ENCODE measurements at regions not wholly inside any gene's neighbourhood (a gene's known extent, or its start where the extent isn't known, plus 50 kb on each side); places are given as distances from the start of the nearest gene placed in this dataset.

DNA sequence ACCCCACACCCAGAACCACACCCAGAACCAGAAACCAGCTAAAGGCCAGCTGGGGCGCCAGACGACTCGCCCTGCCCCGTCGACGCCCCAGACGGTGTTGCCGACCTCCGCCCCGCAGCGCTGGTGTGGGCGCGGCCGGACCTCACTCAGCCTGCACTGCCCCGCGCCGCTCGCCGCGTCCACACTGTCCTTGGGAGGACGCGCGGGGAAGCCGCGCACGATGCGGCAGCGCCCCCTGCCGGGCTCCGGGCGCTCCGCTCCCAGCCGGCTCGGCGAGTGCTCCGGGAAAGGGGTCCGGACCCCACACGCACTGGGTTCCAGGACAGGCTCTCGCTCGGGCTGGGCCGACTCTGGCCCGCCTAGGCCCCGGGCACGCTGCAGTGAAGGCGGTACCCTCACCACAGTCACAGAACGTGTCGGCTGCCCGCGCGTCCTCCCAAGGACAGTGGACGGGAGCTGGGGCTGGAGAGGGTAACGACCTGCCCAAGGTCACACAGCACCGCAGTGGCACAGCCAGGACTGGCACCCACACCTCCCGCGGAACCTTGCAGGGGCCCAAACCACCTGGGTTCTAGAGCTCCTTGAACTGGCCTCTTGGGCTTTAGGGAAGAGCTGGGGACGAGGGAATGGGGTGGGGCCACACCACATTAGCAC is 90.2 kb downstream of the DMRTA2 start:
- Mint-ChIP-seq H3K4me1 (ENCODE audit: low read depth in 2 of 2) (peaks cover 4 to 7% of the 10 kb centered on the region in 2 donors), H3K9me3 (no peaks in the 10 kb centered on the region), H3K36me3 (ENCODE audit: insufficient read depth) (no peaks in the 10 kb centered on the region), H3K27me3 (peaks cover 49 to 59% of the 10 kb centered on the region in 2 donors), H3K4me3 (peak overlapping the region; percentile 58 to 70), H3K27ac (no peak overlapping the region)
- peak; percentile 17 to 37 (median 31) for DNase-seq
- ATAC-seq (replicated peaks), result peak; percentile 81

DNA sequence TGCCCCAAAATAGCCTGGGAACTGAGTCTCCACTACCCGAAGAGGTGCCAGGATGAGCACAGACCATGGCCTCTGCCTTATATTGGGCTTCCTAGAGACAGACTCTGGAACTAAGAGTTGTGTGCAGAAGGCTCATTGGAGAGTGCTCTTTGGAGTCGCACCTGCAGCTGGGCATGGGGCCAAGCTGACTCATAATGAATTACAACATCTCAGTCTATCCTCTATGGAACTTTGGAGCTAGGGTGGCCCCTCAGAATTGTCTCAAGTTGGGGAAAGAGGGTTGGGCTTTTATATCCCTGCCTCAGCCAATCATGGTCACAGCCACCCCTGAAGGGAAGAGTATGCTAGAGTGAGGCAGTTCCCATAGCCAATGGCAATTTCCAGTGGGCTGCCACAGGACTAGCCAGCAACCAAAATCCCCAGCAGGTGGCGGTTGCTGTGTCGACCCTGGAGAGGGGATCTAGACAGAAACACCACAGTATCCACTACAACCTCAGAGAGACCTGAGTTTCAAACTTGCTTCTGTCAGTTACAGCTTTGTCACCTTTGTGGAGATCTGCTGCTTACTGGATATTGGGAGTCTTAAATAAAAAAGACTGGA is 93.8 kb downstream of the DMRTA2 start:
- ATAC-seq (replicated peaks) (no peak), DNase-seq (no peak)
- no peak overlapping the region for H3K4me3 Mint-ChIP-seq
- no peaks in the 10 kb centered on the region for H3K36me3 Mint-ChIP-seq (ENCODE audit: insufficient read depth)
- H3K27me3 Mint-ChIP-seq, result peaks cover 30 to 43% of the 10 kb centered on the region in 2 donors
- peaks cover 4 to 7% of the 10 kb centered on the region in 2 donors for H3K4me1 Mint-ChIP-seq (ENCODE audit: low read depth in 2 of 2)
- no peaks in the 10 kb centered on the region for H3K9me3 Mint-ChIP-seq
- H3K27ac Mint-ChIP-seq, result no peak overlapping the region

- no peaks in the 10 kb centered on the region for H3K9me3 Mint-ChIP-seq
- no peak overlapping the region for H3K4me3 Mint-ChIP-seq
- no peaks in the 10 kb centered on the region for H3K36me3 Mint-ChIP-seq (ENCODE audit: insufficient read depth)
- no peak overlapping the region for H3K27ac Mint-ChIP-seq
- ATAC-seq (replicated peaks), result no peak
- no peak for DNase-seq
- H3K27me3 Mint-ChIP-seq, result peaks cover 39 to 43% of the 10 kb centered on the region in 2 donors
- H3K4me1 Mint-ChIP-seq (ENCODE audit: low read depth in 2 of 2), result peaks cover 3 to 4% of the 10 kb centered on the region in 2 donors
These were observed 94.7 kb downstream of the DMRTA2 start for GRCh38 chr1:50328552-50328951.

GRCh38 chr1:50326026-50326425 is 97.2 kb downstream of the DMRTA2 start:
- H3K27ac Mint-ChIP-seq, result no peak overlapping the region
- peaks cover 28 to 51% of the 10 kb centered on the region in 2 donors for H3K27me3 Mint-ChIP-seq
- no peak for ATAC-seq (replicated peaks)
- no peaks in the 10 kb centered on the region for H3K9me3 Mint-ChIP-seq
- DNase-seq, result no peak
- H3K4me1 Mint-ChIP-seq (ENCODE audit: low read depth in 2 of 2), result no peaks in the 10 kb centered on the region
- peaks cover 4% of the 10 kb centered on the region for H3K36me3 Mint-ChIP-seq (ENCODE audit: insufficient read depth)
- no peak overlapping the region for H3K4me3 Mint-ChIP-seq

DNA sequence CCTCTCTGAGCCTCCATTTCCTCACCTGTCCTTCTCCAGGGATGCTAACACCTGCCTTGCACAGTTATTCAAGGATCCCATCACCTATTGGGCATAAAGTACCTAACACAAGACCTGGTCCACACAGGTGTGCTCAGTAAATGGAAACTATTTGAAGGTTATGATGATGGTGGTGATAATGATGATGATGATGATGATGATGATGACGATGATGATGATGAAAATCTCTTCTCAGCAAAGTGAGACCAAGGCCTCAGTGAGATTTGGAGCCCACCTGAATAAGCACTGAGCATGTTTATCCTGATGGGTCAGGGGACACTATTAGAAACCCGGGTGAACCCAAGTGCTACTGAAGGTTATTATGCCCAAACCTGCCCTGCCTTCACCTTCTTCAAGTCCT is 100.7 kb downstream of the DMRTA2 start:
- DNase-seq (no peak), ATAC-seq (replicated peaks) (no peak)
- peaks cover 4% of the 10 kb centered on the region for H3K36me3 Mint-ChIP-seq (ENCODE audit: insufficient read depth)
- H3K4me1 Mint-ChIP-seq (ENCODE audit: low read depth in 2 of 2), result no peaks in the 10 kb centered on the region
- peaks cover 27 to 65% of the 10 kb centered on the region in 2 donors for H3K27me3 Mint-ChIP-seq
- no peak overlapping the region for H3K27ac Mint-ChIP-seq
- H3K4me3 Mint-ChIP-seq, result no peak overlapping the region
- H3K9me3 Mint-ChIP-seq, result no peaks in the 10 kb centered on the region

- Mint-ChIP-seq H3K27me3 (peaks cover 17 to 61% of the 10 kb centered on the region in 2 donors), H3K27ac (no peak overlapping the region), H3K4me1 (ENCODE audit: low read depth in 2 of 2) (no peaks in the 10 kb centered on the region), H3K36me3 (ENCODE audit: insufficient read depth) (peaks cover 3% of the 10 kb centered on the region), H3K4me3 (no peak overlapping the region), H3K9me3 (no peaks in the 10 kb centered on the region)
- no peak for ATAC-seq (replicated peaks)
- no peak for DNase-seq
These were observed 104.8 kb downstream of the DMRTA2 start for GRCh38 chr1:50318428-50318827.

GRCh38 chr1:50308878-50309277 is 114.4 kb downstream of the DMRTA2 start:
- Mint-ChIP-seq H3K9me3 (peaks cover 0 to 2% of the 10 kb centered on the region in 2 donors), H3K27ac (no peak overlapping the region), H3K27me3 (peaks cover 19 to 39% of the 10 kb centered on the region in 2 donors), H3K36me3 (ENCODE audit: insufficient read depth) (no peaks in the 10 kb centered on the region), H3K4me1 (ENCODE audit: low read depth in 2 of 2) (no peaks in the 10 kb centered on the region), H3K4me3 (no peak overlapping the region)
- DNase-seq (no peak), ATAC-seq (replicated peaks) (no peak)

GRCh38 chr1:50305808-50306207 is 117.4 kb downstream of the DMRTA2 start:
- H3K9me3 Mint-ChIP-seq, result peaks cover 0 to 2% of the 10 kb centered on the region in 2 donors
- no peak for ATAC-seq (replicated peaks)
- no peak overlapping the region for H3K27ac Mint-ChIP-seq
- H3K4me1 Mint-ChIP-seq (ENCODE audit: low read depth in 2 of 2), result no peaks in the 10 kb centered on the region
- H3K4me3 Mint-ChIP-seq, result no peak overlapping the region
- no peaks in the 10 kb centered on the region for H3K36me3 Mint-ChIP-seq (ENCODE audit: insufficient read depth)
- no peak for DNase-seq
- H3K27me3 Mint-ChIP-seq, result peaks cover 25 to 31% of the 10 kb centered on the region in 2 donors

DNA sequence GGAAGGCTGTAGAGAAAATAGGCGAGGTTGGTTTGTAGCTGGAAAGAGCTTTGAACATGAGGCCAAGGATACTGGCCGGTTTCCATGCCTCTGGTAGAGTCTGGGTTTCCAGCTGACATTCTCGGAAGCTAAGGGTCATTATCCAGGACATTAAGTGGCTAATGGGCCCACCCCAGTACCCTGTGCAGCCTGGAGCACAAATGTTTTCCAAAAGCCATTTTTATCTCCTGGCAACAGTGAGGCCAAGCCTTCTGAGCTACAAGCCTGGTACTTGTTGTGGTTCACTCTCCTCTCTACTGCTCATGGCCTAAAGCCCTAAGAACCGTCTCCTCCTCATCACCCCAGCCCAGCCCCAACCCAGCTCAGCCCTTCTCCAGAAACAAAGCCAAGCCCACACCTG is 122.9 kb downstream of the DMRTA2 start:
- H3K4me1 Mint-ChIP-seq (ENCODE audit: low read depth in 2 of 2), result no peaks in the 10 kb centered on the region
- no peaks in the 10 kb centered on the region for H3K9me3 Mint-ChIP-seq
- H3K4me3 Mint-ChIP-seq, result no peak overlapping the region
- peaks cover 5 to 6% of the 10 kb centered on the region in 2 donors for H3K27me3 Mint-ChIP-seq
- H3K27ac Mint-ChIP-seq, result no peak overlapping the region
- peaks cover 2% of the 10 kb centered on the region for H3K36me3 Mint-ChIP-seq (ENCODE audit: insufficient read depth)
- ATAC-seq (replicated peaks) (no peak), DNase-seq (no peak)

DNA sequence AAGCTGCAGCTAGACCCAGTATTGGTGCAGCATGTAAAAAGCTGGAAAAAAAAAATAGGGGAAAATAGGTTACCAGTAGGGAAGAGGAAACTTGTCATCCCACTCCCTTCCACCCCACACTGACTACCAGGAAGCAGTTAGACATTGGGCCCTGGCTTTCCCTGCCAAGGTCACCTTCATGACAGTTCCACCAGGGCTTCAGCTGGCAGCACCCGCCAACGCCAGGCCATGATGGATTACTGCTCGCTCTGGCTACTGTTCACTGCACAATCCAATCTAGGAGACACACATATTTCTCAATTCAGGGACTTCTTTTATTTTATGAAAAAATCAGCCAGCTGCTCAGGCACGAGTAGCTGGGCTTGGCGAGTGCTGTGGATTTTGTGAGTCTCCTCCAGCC is 127.7 kb downstream of the DMRTA2 start:
- no peak for DNase-seq
- Mint-ChIP-seq H3K36me3 (ENCODE audit: insufficient read depth) (peaks cover 3% of the 10 kb centered on the region), H3K27me3 (peaks cover 5 to 10% of the 10 kb centered on the region in 2 donors), H3K9me3 (peaks cover 0 to 2% of the 10 kb centered on the region in 2 donors), H3K27ac (no peak overlapping the region), H3K4me3 (no peak overlapping the region), H3K4me1 (ENCODE audit: low read depth in 2 of 2) (no peaks in the 10 kb centered on the region)
- ATAC-seq (replicated peaks), result no peak

- no peak for ATAC-seq (replicated peaks)
- H3K9me3 Mint-ChIP-seq, result peaks cover 0 to 2% of the 10 kb centered on the region in 2 donors
- H3K4me3 Mint-ChIP-seq, result no peak overlapping the region
- H3K27ac Mint-ChIP-seq, result no peak overlapping the region
- H3K27me3 Mint-ChIP-seq, result peaks cover 27 to 34% of the 10 kb centered on the region in 2 donors
- no peak for DNase-seq
- peaks cover 3% of the 10 kb centered on the region for H3K36me3 Mint-ChIP-seq (ENCODE audit: insufficient read depth)
- no peaks in the 10 kb centered on the region for H3K4me1 Mint-ChIP-seq (ENCODE audit: low read depth in 2 of 2)
These were observed 131.0 kb downstream of the DMRTA2 start for GRCh38 chr1:50292276-50292675.

DNA sequence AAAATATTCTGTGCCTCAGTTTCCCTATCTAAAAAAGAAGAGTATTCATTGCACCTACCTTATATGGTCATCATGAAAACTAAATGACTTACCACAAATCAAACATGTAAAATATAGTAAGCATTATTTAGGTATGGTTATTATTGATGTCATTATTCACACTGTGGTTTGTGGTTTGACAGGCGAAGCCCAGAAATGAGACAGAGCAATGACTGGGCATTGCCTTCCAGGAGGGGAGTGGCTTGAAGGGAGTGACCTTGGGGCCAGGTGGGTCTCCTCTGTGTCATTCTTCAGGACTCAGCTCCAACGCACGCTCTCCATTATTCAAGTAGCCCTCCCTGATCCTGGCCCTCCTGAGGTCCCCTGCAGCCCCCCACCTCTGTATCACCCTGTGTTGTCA is 133.7 kb downstream of the DMRTA2 start:
- ATAC-seq (replicated peaks), result no peak
- DNase-seq, result no peak
- no peaks in the 10 kb centered on the region for H3K36me3 Mint-ChIP-seq (ENCODE audit: insufficient read depth)
- H3K9me3 Mint-ChIP-seq, result peaks cover 0 to 2% of the 10 kb centered on the region in 2 donors
- no peak overlapping the region for H3K27ac Mint-ChIP-seq
- H3K4me3 Mint-ChIP-seq, result no peak overlapping the region
- H3K27me3 Mint-ChIP-seq, result peaks cover 36 to 49% of the 10 kb centered on the region in 2 donors
- no peaks in the 10 kb centered on the region for H3K4me1 Mint-ChIP-seq (ENCODE audit: low read depth in 2 of 2)

DNA sequence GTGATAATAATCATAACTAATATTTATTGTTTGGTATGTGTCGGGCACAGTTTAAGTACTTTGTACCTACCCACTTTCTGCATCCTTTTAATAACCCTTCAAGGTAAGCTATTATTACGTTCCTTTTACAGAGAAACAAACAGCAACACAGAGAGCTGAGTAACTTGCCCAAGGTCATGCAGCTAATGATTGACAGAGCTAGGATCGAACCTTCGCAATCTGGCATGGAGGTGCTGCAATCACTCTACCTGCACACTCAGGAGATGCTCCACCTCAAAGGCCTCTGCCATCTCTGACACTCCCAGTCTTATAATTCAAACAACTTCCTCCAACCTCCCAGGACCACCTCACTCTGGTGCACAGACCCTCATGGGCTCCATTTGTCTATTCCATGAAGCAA is 137.2 kb downstream of the DMRTA2 start:
- ATAC-seq (replicated peaks) (no peak), DNase-seq (no peak)
- Mint-ChIP-seq H3K4me3 (no peak overlapping the region), H3K36me3 (ENCODE audit: insufficient read depth) (no peaks in the 10 kb centered on the region), H3K4me1 (ENCODE audit: low read depth in 2 of 2) (no peaks in the 10 kb centered on the region), H3K9me3 (peaks cover 0 to 2% of the 10 kb centered on the region in 2 donors), H3K27me3 (peaks cover 47 to 65% of the 10 kb centered on the region in 2 donors), H3K27ac (no peak overlapping the region)

DNA sequence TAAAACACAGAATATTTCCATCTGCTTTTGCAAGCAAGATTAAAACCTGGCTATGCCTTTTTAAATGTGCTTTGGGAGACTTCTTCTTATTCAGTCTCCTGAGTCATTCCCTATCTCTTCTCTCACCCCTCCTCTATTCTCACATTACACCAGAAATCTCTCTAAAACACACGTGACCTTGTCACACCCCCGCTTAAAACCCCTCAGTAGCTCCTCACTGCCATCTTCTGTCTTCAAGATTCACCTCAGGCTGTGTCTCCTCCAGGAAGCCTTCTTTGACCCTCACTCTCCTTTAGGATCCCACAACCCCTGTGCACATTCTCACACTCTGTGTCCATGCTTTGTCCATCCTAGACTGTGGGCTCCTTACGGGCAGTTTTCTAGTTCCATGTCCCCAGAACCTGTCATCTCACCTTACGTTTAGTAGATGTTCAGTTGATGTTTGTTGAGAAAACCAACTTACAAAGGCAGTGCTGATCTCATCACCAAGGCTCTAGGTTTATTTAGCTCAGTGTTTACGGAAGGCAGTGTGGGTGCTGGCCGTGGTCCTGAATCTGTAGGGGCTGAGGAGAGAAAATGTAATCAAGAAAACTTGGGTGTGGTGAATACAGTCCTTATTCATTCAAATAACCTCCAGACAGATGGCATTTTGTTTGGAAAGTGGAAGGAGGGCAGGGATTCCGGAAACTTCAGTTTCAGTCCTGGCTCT is 143.5 kb downstream of the DMRTA2 start:
- ATAC-seq (replicated peaks) (no peak), DNase-seq (no peak)
- H3K4me1 Mint-ChIP-seq (ENCODE audit: low read depth in 2 of 2), result no peaks in the 10 kb centered on the region
- no peak overlapping the region for H3K27ac Mint-ChIP-seq
- peaks cover 48 to 57% of the 10 kb centered on the region in 2 donors for H3K27me3 Mint-ChIP-seq
- no peaks in the 10 kb centered on the region for H3K9me3 Mint-ChIP-seq
- H3K36me3 Mint-ChIP-seq (ENCODE audit: insufficient read depth), result no peaks in the 10 kb centered on the region
- no peak overlapping the region for H3K4me3 Mint-ChIP-seq

Measured in effector memory CD8-positive, alpha-beta T cell (primary cell).